Esophagus squamous epithelium (tissue), 5 donors: ENCODE measurements at regions not wholly inside any gene's neighbourhood (a gene's known extent, or its start where the extent isn't known, plus 50 kb on each side); places are given as distances from the start of the nearest gene placed in this dataset.

Experiments
- DNase-seq: peaks from one replicate; lab custom pipeline; 2025; lab: John Stamatoyannopoulos, UW
- H3K27ac ChIP-seq, 4 donors: fragments of 200-600 bp; sonication (generic); one replicate each; pipeline ENCODE4 v1.5.1; 2016 to 2019; ENCODE audit warnings: mild to moderate bottlenecking in 1 of 4
- H3K27me3 ChIP-seq, 4 donors: fragments of 200-600 bp; sonication (generic); 1 replicate in 3 of 4; 2 replicates in 1 of 4; pipeline versions ENCODE4 v1.5.1 to v1.6.0; 2017 to 2021; ENCODE audit warnings: antibody characterized with exemption in 1 of 4
- H3K36me3 ChIP-seq, 3 donors: fragments of 200-600 bp; sonication (generic); one replicate each; pipeline ENCODE4 v1.5.1; 2016 to 2019
- H3K4me1 ChIP-seq, 3 donors: fragments of 200-600 bp; sonication (generic); one replicate each; pipeline ENCODE4 v1.5.1; 2017 to 2019
- H3K4me3 ChIP-seq, 4 donors: fragments of 200-600 bp; sonication (generic); 1 replicate in 3 of 4; 2 replicates in 1 of 4; pipeline ENCODE4 v1.5.1; 2016 to 2019; ENCODE audit warnings: mild to moderate bottlenecking in 2 of 4, moderate library complexity in 1 of 4
- H3K9me3 ChIP-seq, 3 donors: fragments of 200-600 bp; sonication (generic); one replicate each; pipeline ENCODE4 v1.5.1; 2016 to 2019
- POLR2A ChIP-seq, 4 donors: fragments of 450-650 bp; IDR thresholded peaks; one replicate each; pipeline ENCODE4 v1.6.1; 2017; ENCODE audit warnings: antibody characterized with exemption in 4 of 4, mild to moderate bottlenecking in 4 of 4, moderate library complexity in 3 of 4
- WGBS, 2 donors: methylation state at CpG; one replicate each; pipeline ENCODE4 v1.1.5; 2018; 5-methylcytosine and 5-hydroxymethylcytosine counted together
- intact Hi-C: fragments of 100-400 bp; cut with DNase I; formaldehyde crosslinking; loops from one replicate; pipeline ENCODE4 v1.15.0; 2022
- TF ChIP-seq, protein P1 (sequence below), 6 experiments: fragments of 450-650 bp in 4 of 6; fragments of 200-600 bp in 2 of 6; sonication (generic) in 2 of 6; IDR thresholded peaks; one replicate each; pipeline ENCODE4 v1.5.1; 2016 to 2019; ENCODE audit warnings: antibody characterized with exemption in 6 of 6, mild to moderate bottlenecking in 4 of 6, moderate library complexity in 4 of 6
- donor health status: DM: yes; HTN: yes; CAD: no.

DNA sequence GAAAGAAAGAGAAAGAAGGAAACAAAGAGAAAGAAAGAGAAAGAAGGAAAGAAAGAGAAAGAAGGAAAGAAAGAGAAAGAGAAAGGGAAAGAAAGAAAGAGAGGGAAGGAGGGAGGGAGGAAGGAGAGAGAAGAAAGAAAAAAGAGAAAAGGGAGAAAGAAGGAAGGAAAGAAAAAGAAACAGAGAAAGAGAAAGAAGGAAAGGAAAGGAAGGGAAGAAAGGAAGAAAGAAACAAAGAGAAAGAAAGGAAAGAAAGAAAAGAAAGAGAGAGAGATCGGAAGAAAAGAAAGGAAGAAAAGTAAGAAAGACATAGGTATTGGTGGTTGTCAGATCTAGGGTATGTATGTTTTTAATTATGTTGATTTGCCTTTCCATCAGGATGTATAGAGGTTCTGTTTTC lies 342.3 kb downstream of the FOXG1 start:
- TF ChIP-seq, protein P1, sequence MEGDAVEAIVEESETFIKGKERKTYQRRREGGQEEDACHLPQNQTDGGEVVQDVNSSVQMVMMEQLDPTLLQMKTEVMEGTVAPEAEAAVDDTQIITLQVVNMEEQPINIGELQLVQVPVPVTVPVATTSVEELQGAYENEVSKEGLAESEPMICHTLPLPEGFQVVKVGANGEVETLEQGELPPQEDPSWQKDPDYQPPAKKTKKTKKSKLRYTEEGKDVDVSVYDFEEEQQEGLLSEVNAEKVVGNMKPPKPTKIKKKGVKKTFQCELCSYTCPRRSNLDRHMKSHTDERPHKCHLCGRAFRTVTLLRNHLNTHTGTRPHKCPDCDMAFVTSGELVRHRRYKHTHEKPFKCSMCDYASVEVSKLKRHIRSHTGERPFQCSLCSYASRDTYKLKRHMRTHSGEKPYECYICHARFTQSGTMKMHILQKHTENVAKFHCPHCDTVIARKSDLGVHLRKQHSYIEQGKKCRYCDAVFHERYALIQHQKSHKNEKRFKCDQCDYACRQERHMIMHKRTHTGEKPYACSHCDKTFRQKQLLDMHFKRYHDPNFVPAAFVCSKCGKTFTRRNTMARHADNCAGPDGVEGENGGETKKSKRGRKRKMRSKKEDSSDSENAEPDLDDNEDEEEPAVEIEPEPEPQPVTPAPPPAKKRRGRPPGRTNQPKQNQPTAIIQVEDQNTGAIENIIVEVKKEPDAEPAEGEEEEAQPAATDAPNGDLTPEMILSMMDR (IDR thresholded peaks at IDR 0.05): no peak
- TF ChIP-seq POLR2A (IDR thresholded peaks at IDR 0.05): no peak
- intact Hi-C loops: no loop called here
- no peak for DNase-seq
- Histone ChIP-seq H3K36me3 (no peaks in the 10 kb centered on the region), H3K4me1 (no peaks in the 10 kb centered on the region), H3K9me3 (no peaks in the 10 kb centered on the region), H3K27me3 (no peaks in the 10 kb centered on the region), H3K4me3 (no peak overlapping the region), H3K27ac (no peak overlapping the region)
- WGBS, 2 donors: 90% methylated on average over 1 of the region's 1 CpG

DNA sequence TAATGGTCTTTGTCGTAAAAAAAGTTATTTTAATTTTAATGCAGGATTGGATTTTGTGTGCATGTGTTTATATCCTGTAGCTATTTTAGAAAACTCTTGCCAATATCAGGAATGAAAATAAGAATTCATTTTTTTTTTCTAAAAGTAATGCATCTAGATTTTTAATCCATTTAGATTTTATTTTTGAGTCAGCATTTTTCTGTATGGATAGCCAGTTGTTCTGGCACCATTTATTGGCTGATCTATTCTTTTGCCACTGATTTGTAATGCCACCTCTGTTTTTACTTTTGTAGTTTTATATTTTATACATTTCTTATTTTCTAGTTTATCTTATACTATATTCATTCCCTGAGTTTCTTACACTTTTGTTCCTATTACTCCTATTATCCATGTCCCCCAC lies 343.0 kb downstream of the FOXG1 start:
- no peaks in the 10 kb centered on the region for H3K4me1 ChIP-seq
- H3K9me3 ChIP-seq: no peaks in the 10 kb centered on the region
- 68 to 77% methylated on average over 1 of the region's 1 CpG for WGBS, 2 donors
- H3K27ac ChIP-seq: no peak overlapping the region
- H3K36me3 ChIP-seq: no peaks in the 10 kb centered on the region
- H3K27me3 ChIP-seq: no peaks in the 10 kb centered on the region
- intact Hi-C loops: no loop called here
- DNase-seq: no peak
- TF ChIP-seq, protein P1 (IDR thresholded peaks at IDR 0.05): no peak
- TF ChIP-seq POLR2A (IDR thresholded peaks at IDR 0.05): no peak
- H3K4me3 ChIP-seq: no peak overlapping the region

DNA sequence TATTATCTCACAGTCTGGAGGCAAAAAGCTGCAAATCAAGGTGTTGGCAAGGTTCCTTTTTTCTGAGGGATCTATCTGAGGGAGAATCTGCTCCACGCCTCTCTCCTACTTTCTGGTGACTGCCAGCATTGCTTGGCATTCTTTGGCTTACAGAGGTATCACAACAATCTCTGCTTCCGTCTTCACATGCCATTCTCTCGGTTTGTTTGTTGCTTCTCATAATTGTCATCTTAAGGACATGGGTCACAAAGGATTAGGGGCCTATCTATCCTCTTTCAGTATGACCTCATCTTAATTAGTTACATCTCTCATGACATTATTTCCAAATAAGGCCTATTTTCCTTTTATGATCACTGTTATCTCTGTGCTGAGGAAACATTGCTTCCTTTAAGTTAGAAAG lies 345.0 kb downstream of the FOXG1 start:
- Histone ChIP-seq H3K27me3 (no peaks in the 10 kb centered on the region), H3K4me3 (no peak overlapping the region), H3K36me3 (no peaks in the 10 kb centered on the region), H3K4me1 (no peaks in the 10 kb centered on the region), H3K9me3 (no peaks in the 10 kb centered on the region), H3K27ac (no peak overlapping the region)
- TF ChIP-seq POLR2A (IDR thresholded peaks at IDR 0.05): no peak
- TF ChIP-seq, protein P1 (IDR thresholded peaks at IDR 0.05): no peak
- DNase-seq: no peak
- 46 to 55% methylated on average over 3 of the region's 3 CpGs for WGBS, 2 donors
- intact Hi-C loops: no loop called here

DNA sequence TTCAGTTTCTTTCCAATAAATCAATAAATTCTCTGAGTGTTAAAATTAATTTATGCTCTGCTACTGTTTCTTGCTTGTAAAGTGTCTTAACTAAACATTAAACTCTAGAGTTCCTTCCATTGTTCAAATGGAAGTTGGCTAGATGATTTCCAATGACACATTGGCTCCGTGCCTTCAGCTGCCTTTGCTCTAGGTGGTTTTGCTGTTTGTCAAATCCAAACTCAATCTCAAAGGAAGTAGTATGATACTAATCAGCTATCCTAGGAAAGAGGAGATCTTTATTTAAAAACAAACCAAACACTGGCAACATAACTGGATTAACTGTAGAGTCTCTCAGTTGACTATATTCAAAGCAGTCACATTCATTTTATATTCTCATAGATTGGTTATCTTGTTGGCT lies 356.4 kb downstream of the FOXG1 start:
- intact Hi-C loops: no loop called here
- 56 to 69% methylated on average over 1 of the region's 1 CpG for WGBS, 2 donors
- no peak for DNase-seq

DNA sequence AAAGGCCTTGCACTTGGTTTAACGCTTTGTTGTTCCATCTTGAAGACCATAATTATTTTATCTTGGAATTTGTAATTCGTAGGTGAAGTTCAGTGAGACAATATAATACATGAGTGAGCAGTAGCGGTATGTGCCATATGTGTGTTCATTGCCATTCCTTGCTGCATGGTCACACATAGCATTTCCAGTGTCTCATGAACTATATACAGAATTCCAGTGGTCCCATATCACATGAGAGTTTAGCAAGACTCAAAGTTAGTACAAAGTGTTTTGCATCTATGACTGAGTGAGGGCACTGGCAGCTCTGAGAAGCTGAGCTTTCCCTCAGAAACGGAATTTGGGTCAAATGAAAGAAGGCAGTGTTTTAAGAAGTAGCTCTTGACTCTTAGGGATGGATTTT lies 359.8 kb downstream of the FOXG1 start:
- Histone ChIP-seq H3K27me3 (no peaks in the 10 kb centered on the region), H3K4me3 (no peak overlapping the region), H3K4me1 (no peaks in the 10 kb centered on the region), H3K27ac (no peak overlapping the region), H3K36me3 (no peaks in the 10 kb centered on the region), H3K9me3 (no peaks in the 10 kb centered on the region)
- no peak for DNase-seq
- WGBS, 2 donors: 66 to 75% methylated on average over 4 of the region's 4 CpGs
- intact Hi-C loops: no loop called here
- TF ChIP-seq, protein P1 (IDR thresholded peaks at IDR 0.05): no peak
- TF ChIP-seq POLR2A (IDR thresholded peaks at IDR 0.05): no peak

More for the DNA sequence above, 356.4 kb downstream of the FOXG1 start:
- Histone ChIP-seq H3K4me3 (no peak overlapping the region), H3K9me3 (no peaks in the 10 kb centered on the region), H3K27me3 (no peaks in the 10 kb centered on the region), H3K4me1 (no peaks in the 10 kb centered on the region), H3K36me3 (no peaks in the 10 kb centered on the region), H3K27ac (no peak overlapping the region)
- TF ChIP-seq POLR2A (IDR thresholded peaks at IDR 0.05): no peak
- TF ChIP-seq, protein P1 (IDR thresholded peaks at IDR 0.05): no peak
